HUDEP-2 (cell line): ENCODE measurements at regions not wholly inside any gene's neighbourhood (a gene's known extent, or its start where the extent isn't known, plus 50 kb on each side); places are given as distances from the start of the nearest gene placed in this dataset.
"Not testable (repeated sequence)": the region's sequence is repeated elsewhere in the genome, so short reads cannot be mapped to it uniquely, and the experiment has no call there.

Source experiments
- DNase-seq, 76 experiments: peaks; one replicate each; lab custom pipeline; 2025; ENCODE audit not compliant: unreplicated experiment in 76 of 76; lab: John Stamatoyannopoulos, UW

GRCh38 chr5:136501133-136501532, 135.8 kb upstream of the TRPC7 start:
- no peak for DNase-seq

- no peak for DNase-seq
These were observed 127.2 kb upstream of the TRPC7 start for GRCh38 chr5:136492587-136492986.

- DNase-seq = no peak
These were observed 126.5 kb upstream of the TRPC7 start for GRCh38 chr5:136491806-136492205.

- DNase-seq = no peak
These were observed 119.5 kb upstream of the TRPC7 start for GRCh38 chr5:136484808-136485325.

GRCh38 chr5:136482206-136482605, 116.9 kb upstream of the TRPC7 start:
- DNase-seq = no peak

GRCh38 chr5:136474466-136474865, 109.1 kb upstream of the TRPC7 start:
- no peak for DNase-seq

GRCh38 chr5:136467632-136468031, 102.3 kb upstream of the TRPC7 start:
- DNase-seq = no peak

- no peak for DNase-seq
These were observed 100.7 kb upstream of the TRPC7 start for GRCh38 chr5:136466041-136466415.

GRCh38 chr5:136458481-136458880, 93.1 kb upstream of the TRPC7 start:
- DNase-seq = no peak

GRCh38 chr5:136457390-136458013, 92.2 kb upstream of the TRPC7 start:
- no peak for DNase-seq

GRCh38 chr5:136455409-136455808, 90.1 kb upstream of the TRPC7 start:
- DNase-seq = no peak

- no peak for DNase-seq
These were observed 88.8 kb upstream of the TRPC7 start for GRCh38 chr5:136453986-136454758.

GRCh38 chr5:136453199-136453598, 87.9 kb upstream of the TRPC7 start:
- DNase-seq = no peak

GRCh38 chr5:136447576-136447975, 82.2 kb upstream of the TRPC7 start:
- DNase-seq = not testable (repeated sequence)

- DNase-seq = peak in 2 of 76 experiments; percentile 1 to 13
These were observed 81.2 kb upstream of the TRPC7 start for GRCh38 chr5:136446565-136446964.

GRCh38 chr5:136444099-136444498, 78.8 kb upstream of the TRPC7 start:
- not testable (repeated sequence) for DNase-seq

GRCh38 chr5:136439367-136439766, 74.0 kb upstream of the TRPC7 start:
- no peak for DNase-seq

- DNase-seq = no peak
These were observed 70.7 kb upstream of the TRPC7 start for GRCh38 chr5:136435946-136436543.

GRCh38 chr5:136434795-136435194, 69.5 kb upstream of the TRPC7 start:
- no peak for DNase-seq

GRCh38 chr5:136432705-136433104, 67.4 kb upstream of the TRPC7 start:
- no peak for DNase-seq

GRCh38 chr5:136430081-136430480, 64.7 kb upstream of the TRPC7 start:
- no peak for DNase-seq

GRCh38 chr5:136427426-136427825, 62.1 kb upstream of the TRPC7 start:
- no peak for DNase-seq
